VCaP (cell line): ENCODE measurements at regions not wholly inside any gene's neighbourhood (a gene's known extent, or its start where the extent isn't known, plus 50 kb on each side); places are given as distances from the start of the nearest gene placed in this dataset.

Source experiments
- H3K27ac ChIP-seq: fragments of 450-650 bp; 2 replicates; pipeline ENCODE4 v1.5.1; 2017
- TF ChIP-seq, protein P1 (sequence below): fragments of 450-650 bp; conservative IDR thresholded peaks from 2 replicates; pipeline ENCODE4 v1.5.1; 2017; ENCODE audit warnings: mild to moderate bottlenecking, moderate library complexity

DNA sequence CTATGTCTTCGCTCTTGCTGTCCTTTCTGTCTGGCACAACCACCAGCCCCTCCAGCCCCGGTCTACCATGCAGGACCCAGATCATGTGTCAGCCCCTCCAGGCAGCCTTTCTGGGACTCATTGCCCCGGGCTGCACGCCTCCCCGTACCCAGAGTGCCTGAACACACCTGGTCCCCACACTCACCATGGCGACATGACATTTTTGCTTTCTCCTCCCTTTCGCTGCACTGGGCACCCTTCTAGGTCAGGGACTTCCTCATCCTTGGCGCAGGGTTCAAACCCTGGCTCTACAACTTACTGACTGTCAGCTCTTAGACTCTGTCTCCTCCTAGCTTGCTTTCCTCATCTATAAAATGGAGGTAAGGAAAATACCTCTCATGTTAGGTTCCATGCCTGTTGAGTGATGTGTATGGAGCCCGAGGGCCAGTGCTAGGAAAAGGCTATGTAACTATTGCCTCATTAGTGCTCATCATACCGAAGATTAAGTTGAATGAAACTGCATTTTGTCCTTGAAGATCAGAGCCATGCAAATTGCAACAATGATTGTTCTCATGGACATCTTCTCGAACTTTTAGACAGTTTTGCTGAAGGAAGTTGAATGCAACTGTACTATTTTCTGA is 49.7 kb upstream of the TIAM2 start:
- TF ChIP-seq, protein P1, sequence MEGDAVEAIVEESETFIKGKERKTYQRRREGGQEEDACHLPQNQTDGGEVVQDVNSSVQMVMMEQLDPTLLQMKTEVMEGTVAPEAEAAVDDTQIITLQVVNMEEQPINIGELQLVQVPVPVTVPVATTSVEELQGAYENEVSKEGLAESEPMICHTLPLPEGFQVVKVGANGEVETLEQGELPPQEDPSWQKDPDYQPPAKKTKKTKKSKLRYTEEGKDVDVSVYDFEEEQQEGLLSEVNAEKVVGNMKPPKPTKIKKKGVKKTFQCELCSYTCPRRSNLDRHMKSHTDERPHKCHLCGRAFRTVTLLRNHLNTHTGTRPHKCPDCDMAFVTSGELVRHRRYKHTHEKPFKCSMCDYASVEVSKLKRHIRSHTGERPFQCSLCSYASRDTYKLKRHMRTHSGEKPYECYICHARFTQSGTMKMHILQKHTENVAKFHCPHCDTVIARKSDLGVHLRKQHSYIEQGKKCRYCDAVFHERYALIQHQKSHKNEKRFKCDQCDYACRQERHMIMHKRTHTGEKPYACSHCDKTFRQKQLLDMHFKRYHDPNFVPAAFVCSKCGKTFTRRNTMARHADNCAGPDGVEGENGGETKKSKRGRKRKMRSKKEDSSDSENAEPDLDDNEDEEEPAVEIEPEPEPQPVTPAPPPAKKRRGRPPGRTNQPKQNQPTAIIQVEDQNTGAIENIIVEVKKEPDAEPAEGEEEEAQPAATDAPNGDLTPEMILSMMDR, result no peak
- H3K27ac ChIP-seq, result no peak overlapping the region
